Ramos (cell line): ENCODE measurements at regions not wholly inside any gene's neighbourhood (a gene's known extent, or its start where the extent isn't known, plus 50 kb on each side); places are given as distances from the start of the nearest gene placed in this dataset.

ENCODE experiments used
- in situ Hi-C: fragments of 300-500 bp; cut with MboI; formaldehyde crosslinking; loops from one replicate; pipeline ENCODE4 v1.14.3; 2022; ENCODE audit warnings: low sequenced_read_pairs; ENCODE audit not compliant: unreplicated experiment

DNA sequence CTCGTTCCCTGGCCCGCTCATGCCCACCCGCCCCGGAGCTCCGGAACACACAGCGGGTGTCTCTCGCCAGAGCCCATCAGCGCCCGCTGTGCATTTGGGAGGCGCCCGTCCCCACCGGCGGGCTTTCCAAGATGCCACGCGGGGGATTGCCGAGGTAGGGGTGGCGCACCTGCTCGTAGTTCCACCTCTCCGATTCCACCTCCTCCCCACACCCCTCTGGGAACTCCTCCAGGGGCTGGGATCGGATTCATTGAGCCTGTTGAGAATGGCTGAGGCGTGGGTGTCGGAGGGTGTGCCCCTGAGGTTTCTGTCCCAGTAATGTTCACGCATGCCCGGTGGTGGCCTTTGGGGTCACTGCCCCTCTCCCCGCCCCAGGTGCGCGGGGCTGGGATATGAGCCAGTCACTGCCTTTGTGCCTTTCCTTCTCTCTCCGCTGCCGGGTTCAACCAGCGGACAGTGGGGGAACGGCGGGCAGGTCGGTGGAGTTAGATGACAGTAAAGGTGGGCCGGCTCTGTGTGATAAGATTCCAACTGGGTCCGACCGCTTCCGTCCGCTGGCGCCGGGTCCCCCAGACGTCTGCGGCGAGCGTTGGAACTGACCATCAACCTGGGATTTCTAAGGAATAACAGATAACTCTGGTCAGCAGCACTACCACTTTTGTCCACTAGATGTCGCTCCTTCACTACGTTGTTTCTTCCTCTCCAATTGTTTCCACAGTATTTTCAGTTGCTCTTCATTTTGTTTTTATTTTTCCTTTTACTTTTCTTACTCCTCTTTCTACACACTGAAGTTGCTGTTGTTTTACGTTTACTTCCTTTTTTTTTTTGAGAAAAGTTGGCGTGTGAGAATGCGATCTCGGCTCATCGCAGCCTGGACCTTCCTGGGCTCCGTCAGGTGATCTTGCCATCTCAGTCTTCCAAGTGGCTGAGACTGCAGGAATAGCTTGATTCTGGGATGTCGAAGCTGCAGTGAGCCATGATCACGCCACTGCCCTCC is 178.1 kb upstream of the ALG10B start:
- in situ Hi-C loops, result loop anchor here (10.0 to 25.0 kb wide), 3 partner anchors 176 to 974 kb away; partner anchors contain the start of gene ALG10B

DNA sequence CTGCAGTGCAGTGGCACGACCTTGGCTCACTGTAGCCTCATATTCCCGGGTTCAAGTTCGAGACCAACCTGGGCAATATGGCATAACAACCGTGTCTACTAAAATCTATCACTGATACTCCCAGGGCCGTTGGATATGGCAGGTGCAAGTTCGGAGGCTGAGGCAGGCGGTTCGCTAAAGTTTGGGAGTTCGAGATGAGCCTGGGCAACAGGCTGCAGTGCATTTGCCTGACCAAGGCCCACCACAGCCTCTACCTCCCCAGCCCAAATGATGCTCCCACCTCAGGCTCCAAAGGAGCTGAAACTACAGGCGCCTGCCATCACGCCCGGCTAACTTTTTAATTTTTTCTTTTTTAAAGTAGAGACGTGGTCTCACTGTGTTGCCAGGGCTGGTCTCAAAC is 177.1 kb upstream of the ALG10B start:
- in situ Hi-C loops, result loop anchor here (10.0 to 25.0 kb wide), 3 partner anchors 175 to 973 kb away; partner anchors contain the start of gene ALG10B

DNA sequence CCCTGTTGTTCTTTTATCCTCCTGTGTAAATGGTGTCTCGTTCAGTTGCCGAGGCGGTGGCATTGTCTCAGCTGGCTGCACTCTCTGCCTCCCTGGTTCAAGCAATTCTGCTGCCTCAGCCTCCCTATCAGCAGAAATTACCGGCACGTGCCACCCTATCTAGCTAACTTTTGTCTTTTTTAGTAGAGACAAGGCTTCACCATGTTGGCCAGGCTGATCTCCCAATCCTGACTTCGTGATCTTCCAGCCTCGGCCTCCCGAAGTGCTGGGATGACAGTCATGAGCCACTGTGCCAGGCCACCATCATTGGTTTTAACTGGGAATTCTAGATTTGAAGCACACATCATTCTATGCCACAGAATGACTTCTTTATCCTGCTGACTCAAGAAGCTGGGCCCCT is 175.3 kb upstream of the ALG10B start:
- in situ Hi-C loops, result loop anchor here (25.0 kb wide), 2 partner anchors 471 to 971 kb away; no protein-coding TSS in a partner anchor

DNA sequence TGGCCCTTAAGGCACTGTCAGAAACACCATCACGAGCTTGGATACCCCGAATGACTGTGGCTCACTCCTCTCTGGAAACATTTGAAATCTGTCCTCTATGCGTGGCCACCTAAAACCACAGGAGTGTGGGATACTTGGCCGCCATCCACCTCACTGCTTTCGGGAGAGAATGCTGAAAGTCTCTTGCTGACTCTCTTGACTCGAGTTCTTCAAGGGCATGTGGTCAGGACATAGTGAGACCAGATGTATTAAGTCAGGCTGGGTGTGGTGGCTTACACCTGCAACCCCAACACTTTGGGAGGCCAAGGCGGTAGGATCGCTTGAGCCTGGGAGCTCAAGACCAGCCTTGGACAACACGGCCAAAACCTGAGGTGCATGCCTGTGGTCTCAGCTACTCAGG is 174.7 kb upstream of the ALG10B start:
- in situ Hi-C loops, result loop anchor here (25.0 kb wide), 2 partner anchors 470 to 970 kb away; no protein-coding TSS in a partner anchor

DNA sequence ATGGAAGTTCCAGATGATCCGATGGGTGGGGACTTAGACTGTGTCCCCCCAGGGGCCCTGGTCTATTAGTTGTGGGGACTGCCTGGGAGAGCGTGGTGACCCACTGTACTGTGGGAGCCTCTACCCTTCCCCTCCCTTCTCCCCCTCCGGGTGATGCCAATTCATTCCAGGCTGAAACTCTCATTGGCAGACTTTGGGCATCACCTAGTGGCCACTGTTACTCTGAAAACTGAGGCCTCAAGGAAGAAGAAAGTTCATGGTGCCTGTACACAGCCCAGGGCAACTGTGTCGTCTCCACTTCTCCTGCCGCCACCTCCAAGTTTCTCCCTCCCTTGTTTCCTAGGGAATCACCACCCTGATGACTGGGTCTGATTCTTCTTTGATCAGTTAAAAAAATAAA is 173.6 kb upstream of the ALG10B start:
- in situ Hi-C loops, result loop anchor here (25.0 kb wide), 2 partner anchors 469 to 969 kb away; no protein-coding TSS in a partner anchor

DNA sequence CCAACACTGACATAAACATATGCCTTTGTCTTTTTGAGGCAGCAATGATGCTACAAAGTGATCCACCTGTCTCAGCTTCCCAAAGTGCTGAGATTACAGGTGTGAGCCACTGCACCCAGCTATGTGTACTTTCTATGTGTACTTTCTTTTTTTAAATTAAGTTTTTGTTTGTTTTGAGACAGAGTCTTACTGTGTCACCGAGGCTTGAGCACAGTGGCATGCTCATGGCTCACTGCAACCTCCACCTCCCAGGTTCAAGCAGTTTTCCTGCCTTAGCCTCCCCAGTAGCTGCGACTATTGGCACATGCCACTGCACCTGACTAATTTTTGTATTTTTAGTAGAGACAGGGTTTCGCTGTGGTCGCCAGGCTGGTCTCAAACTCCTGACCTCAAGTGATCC is 172.5 kb upstream of the ALG10B start:
- in situ Hi-C loops, result loop anchor here (25.0 kb wide), 2 partner anchors 468 to 968 kb away; no protein-coding TSS in a partner anchor

DNA sequence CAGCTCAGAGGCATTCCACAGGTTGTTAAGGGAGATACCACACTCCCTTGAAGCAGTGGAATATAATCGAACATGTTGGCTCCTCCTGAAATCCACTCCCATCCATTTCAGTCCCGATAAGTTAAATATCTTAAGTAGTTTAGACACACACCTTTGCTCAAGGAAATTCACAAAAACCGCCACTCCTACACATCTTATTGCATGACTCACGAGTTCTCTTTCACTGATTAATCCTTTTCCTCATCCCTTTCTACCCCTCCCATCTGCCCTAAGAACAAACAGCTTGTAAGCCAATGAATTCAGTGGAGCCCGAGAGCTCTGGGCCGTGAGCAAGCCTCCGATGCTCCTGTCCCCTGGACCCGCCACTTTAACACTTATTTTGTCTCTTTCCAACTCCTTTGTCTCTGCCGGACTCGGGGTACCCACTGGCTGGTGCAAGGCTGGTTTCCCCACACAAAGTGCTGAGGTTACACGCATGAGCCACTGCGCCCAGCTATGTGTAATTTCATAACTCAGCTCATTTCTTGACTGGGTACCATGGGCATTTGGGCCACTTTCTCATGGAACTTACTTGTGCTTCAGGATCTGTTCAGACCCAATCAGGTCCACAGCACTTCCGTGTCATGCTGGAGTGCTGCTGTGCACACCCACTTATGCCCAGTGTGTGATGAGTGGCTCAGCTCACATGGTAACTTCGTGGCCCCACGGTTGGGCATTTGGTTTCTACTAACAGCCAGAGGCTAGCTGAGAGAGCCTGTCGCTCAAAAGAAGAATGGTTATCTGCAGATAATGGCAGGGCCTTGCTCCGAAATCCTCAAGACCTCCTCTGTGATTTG is 171.8 kb upstream of the ALG10B start:
- in situ Hi-C loops, result loop anchor here (25.0 kb wide), 2 partner anchors 467 to 967 kb away; no protein-coding TSS in a partner anchor

DNA sequence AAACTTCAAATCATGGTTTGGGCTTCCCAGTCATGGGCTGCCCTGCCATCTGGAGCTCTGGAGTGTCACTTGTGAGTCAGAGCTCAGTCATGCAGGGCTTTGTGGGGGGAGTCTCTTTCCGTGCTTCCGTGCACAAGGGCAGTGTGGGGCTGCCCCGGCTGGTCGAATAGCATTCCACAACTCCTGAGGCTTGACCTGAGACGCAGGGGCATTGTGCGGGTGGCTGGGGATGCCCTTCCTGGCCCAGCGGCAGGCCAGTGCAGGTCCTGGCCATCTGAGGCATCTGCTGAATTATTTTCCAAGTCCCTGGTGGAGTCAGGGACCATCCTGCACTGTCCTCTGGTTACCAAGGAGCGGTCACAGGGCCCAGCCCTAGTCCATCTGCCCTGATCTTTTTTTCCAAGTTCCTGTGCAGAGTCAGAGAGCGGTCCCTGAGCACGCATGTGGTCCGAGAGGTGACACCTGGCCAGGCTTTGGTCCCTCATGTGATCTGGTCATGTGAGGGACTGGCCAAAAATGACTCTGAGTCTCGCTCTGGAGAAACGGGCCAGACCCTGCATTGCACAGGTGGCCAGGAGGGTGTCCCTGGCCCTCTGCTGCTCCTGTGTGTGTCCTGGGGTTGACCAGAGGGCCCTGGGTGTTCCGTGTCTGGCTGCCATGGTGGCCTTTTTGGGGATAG is 167.0 kb upstream of the ALG10B start:
- in situ Hi-C loops, result loop anchor here (25.0 kb wide), 2 partner anchors 463 to 963 kb away; no protein-coding TSS in a partner anchor

DNA sequence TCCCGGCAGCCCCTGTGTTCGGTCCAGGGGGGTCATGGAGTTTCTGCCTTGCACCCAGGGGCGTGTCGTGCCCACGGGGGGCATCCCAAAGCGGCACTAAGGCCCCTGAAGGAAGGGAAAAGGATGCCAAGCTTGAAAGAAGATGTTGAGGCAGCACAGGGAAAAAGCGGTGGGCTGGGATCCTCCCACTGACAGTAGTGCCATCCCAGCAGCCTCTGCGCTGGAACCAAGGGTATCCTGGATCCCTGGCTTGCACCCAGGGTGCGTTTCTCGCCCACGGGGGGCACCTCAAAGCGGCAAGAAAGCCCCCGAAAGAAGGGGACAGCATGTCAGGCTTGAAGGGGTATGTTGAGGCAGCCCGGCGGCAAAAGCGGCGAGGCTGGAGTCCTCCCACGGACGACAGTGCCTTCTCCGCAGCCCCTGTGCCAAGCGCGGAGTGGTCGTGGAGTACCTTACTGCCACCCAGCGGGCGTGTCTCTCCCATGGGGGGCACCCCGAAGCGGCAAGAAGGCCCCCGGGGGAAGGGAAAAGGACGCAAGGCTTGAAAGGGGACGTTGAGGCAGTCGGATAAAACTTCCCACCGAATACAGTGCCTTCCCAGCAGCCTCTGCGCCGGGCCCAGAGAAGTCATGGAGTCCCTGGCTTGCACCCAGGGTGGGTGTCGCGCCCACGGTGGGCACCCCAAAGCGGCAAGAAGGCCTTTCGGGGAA is 164.4 kb upstream of the ALG10B start:
- in situ Hi-C loops, result no loop called here

DNA sequence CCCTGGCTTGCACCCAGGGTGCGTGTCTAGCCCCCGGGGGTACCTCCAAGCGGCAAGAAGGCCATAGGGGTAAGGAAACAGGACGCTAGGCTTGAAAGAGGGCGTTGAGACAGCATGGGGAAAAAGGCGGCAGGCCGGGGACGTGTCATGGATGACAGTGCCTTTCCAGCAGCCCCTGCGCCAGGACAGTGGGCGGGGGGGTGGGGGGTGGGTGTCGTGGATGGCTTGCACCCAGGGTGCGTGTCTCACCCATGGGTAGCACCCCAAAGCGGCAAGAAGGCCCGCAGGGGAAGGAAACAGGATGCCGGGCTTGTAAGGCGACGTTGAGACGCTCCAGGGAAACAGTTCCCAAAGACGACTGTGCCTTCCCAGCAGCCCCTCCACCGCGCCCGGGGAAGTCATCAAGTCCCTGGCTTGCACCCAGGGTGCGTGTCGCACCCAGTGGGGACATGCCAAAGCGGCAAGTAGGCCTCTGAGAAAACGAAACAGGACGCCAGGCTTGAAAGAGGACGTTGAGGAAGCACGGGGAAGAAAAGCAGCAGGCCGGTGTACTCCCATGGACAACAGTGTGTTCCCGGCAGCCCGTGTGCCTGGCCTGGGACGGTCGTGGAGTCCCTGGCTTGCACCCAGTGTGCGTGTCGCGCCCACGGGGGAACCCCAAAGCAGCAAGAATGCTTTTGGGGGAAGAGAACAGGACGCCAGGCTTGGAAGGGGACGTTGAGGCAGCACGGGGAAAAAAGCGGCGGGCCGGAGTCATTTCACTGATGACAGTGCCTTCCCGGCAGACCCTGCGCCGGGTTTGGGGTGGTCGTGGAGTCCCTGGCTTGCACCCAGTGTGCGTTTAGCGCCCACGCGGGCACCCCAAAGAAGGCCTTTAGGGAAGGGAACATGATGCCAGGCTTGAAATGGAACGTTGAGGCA is 163.5 kb upstream of the ALG10B start:
- in situ Hi-C loops, result no loop called here

DNA sequence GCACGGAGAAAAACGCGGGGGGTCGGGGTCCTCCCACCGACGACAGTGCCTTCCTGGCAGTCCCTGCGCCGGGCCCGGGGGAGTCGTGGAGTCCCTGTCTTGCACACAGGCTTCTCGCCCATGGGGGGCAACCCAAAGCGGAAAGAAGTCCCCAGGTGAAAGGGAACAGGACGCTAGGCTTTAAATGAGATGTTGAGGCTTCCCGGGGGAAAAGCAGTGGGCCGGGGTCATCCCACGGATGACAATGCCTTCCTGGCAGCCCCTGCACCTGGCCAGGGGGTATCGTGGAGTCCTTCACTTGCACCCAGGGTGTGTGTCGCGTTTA is 162.9 kb upstream of the ALG10B start:
- in situ Hi-C loops, result no loop called here

DNA sequence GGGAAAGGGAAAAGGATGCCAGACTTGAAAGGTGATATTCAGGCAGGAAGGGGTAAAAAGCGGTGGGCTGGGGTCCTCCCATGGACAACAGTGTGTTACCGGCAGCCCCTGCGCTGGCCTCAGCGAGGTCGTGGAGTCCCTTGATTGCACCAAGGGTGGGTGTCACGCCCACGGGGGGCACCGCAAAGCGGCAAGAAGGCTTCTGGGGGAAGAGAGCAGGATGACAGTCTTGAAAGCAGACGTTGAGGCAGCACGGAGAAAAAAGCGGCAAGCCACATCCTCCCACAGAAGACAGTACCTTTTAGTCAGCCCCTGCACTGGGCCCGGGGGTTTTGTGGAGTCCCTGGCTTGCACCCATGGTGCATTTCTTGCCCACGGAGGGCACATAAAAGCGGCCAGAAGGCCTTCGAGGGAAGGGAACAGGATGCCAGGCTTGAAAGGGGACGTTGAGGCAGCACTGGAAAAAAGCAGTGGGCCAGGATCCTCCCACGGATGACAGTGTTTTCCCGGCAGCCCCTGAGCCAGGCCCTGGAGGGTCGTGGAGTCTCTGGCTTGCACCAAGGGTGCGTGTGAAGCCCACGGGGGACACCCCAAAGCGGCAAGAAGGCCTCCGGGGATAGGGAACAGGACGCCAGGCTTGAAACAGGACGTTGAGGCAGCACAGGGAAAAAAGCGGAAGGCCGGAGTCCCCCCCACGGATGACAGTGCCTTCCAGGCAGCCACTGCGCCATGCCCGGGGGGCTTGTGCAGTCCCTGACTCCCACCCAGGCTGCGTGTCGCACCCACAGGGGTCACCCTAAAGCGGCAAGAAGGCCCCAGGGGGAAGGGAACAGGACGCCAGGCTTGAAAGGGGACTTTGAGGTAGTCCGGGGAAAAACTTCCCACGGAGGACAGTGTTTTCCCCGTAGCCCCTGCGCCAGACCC is 162.2 kb upstream of the ALG10B start:
- in situ Hi-C loops, result no loop called here

DNA sequence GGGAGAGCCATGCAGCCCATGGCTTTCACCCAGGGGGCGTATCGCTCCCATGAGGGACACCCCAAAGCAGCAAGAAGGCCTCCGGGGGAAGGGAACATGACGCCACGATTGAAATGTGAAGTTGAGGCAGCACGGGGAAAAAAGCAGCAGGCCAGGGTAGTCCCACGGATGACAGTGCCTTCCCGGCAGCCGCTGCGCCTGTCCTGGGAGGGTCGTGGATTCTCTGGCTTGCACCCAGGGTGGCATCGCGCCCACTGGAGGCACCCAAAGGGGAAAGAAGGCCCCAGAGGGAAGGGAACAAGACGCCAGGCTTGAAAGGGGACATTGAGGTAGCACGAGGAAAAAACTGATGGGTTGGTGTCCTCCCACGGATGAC is 161.6 kb upstream of the ALG10B start:
- in situ Hi-C loops, result no loop called here

DNA sequence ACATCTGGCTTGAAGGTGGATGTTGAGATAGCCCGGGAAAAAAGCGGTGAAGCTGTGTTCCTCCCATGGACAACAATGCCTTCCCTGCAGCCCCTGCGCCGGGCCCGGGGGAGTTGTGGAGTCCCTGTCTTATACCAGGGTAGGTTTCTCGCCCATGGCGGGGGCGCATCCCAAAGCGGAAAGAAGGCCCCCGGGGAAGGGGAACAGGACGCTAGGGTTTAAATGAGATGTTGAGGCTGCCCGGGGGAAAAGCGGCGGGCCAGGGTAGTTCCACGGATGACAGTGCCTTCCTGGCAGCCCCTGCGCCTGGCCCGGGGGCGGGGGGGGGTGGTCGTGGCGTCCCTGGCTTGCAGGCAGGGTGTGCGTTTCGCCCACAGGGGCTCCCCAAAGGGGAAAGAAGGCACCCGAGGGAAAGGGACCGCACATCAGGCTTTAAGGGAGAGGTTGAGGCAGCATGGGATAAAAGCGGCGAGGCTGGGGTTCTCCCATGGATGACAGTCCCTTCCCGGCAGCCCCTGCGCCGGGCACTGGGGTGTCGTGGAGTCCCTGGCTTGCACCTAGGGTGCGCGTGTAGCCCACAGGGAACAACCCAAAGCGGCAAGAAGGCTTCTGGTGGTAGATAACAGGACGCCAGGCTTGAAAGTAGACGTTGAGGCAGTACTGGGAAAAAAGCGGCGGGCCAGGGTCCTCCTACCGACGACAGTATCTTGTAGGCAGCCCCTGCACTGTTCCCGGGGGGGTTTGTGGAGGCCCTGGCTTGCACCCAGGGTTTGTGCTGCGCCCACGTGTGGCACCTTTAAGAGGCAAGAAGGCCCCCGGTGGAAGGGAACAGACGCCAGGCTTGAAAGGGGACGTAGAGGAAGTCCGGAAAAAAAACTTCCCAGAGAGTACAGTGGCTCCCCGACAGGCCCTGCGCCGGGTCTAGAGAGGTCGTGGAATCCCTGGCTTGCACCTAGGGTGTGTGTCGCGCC is 160.8 kb upstream of the ALG10B start:
- in situ Hi-C loops, result no loop called here

DNA sequence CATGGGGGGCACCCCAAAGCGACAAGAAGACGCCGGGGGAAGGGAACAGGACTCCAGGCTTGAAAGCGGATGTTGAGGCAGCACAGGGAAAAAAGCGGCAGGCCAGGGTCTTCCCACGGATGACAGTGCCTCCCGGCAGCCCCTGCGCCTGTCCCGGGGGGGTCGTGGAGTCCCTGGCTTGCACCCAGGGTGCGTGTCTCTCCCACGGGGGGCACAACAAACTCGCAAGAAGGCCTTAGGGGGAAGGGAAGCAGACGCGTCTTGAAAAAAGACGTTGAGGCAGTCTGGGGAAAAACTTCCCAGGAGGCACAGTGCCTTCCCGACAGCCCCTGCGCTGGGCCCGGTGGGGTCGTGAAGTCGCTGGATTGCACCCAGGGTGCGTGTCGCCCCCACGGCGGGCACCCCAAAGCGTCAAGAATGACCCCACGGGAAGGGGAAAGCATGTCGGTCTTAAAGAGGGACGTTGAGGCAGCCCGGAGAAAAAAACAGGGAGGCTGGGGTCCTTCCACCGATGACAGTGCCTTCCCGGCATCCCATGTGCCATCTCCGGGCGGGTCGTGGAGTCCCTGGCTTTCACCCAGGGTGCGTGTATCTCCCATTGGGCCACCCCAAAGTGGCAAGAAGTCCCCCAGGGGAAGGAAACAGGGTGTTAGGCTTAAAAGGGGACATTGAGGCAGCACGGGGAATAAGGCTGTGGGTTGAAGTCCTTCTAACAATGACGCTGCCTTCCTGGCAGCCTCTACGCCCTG is 159.9 kb upstream of the ALG10B start:
- in situ Hi-C loops, result no loop called here
